GM19035 (cell line): ENCODE measurements at regions not wholly inside any gene's neighbourhood (a gene's known extent, or its start where the extent isn't known, plus 50 kb on each side); places are given as distances from the start of the nearest gene placed in this dataset.

Experiments used
- ATAC-seq: cut with Tn5 transposase; IDR thresholded peaks from one replicate; pipeline ENCODE4 v1.9.1; 2021; ENCODE audit not compliant: unreplicated experiment

GRCh38 chrX:68930542-68931317, 101.9 kb downstream of the EFNB1 start:
- ATAC-seq = no peak

- no peak for ATAC-seq
Observed at GRCh38 chrX:68929332-68930150, 100.7 kb downstream of the EFNB1 start.

GRCh38 chrX:68928401-68928800, 99.6 kb downstream of the EFNB1 start:
- no peak for ATAC-seq

- ATAC-seq = no peak
Observed at GRCh38 chrX:68927178-68927577, 98.4 kb downstream of the EFNB1 start.

GRCh38 chrX:68923147-68923546, 94.3 kb downstream of the EFNB1 start:
- ATAC-seq = no peak

GRCh38 chrX:68922013-68922412, 93.2 kb downstream of the EFNB1 start:
- ATAC-seq = no peak

GRCh38 chrX:68920561-68920960, 91.7 kb downstream of the EFNB1 start:
- no peak for ATAC-seq

GRCh38 chrX:68919707-68920106, 90.9 kb downstream of the EFNB1 start:
- no peak for ATAC-seq

- no peak for ATAC-seq
Observed at GRCh38 chrX:68918202-68918601, 89.4 kb downstream of the EFNB1 start.

- no peak for ATAC-seq
Observed at GRCh38 chrX:68917799-68918198, 89.0 kb downstream of the EFNB1 start.

- no peak for ATAC-seq
Observed at GRCh38 chrX:68916891-68917290, 88.1 kb downstream of the EFNB1 start.

GRCh38 chrX:68915778-68916177, 87.0 kb downstream of the EFNB1 start:
- ATAC-seq = no peak

- no peak for ATAC-seq
Observed at GRCh38 chrX:68914479-68914946, 85.7 kb downstream of the EFNB1 start.

GRCh38 chrX:68913249-68913547, 84.4 kb downstream of the EFNB1 start:
- no peak for ATAC-seq

GRCh38 chrX:68912113-68912512, 83.3 kb downstream of the EFNB1 start:
- ATAC-seq = no peak

GRCh38 chrX:68910731-68911428, 82.1 kb downstream of the EFNB1 start:
- no peak for ATAC-seq

- no peak for ATAC-seq
Observed at GRCh38 chrX:68909945-68910344, 81.1 kb downstream of the EFNB1 start.

- no peak for ATAC-seq
Observed at GRCh38 chrX:68908071-68908470, 79.2 kb downstream of the EFNB1 start.

GRCh38 chrX:68902706-68903504, 74.1 kb downstream of the EFNB1 start:
- ATAC-seq = no peak

GRCh38 chrX:68901519-68901918, 72.7 kb downstream of the EFNB1 start:
- no peak for ATAC-seq

GRCh38 chrX:68898598-68898997, 69.8 kb downstream of the EFNB1 start:
- no peak for ATAC-seq
